Right cardiac atrium (tissue), 5 donors: ENCODE measurements at regions not wholly inside any gene's neighbourhood (a gene's known extent, or its start where the extent isn't known, plus 50 kb on each side); places are given as distances from the start of the nearest gene placed in this dataset.

ENCODE experiments used
- ATAC-seq, 2 donors: fragments of 200-7000 bp; cut with Tn5 transposase; one replicate each; pipeline versions ENCODE4 v1.8.0 to v1.9.1; 2020; ENCODE audit warnings: moderate library complexity in 2 of 2, mild to moderate bottlenecking in 1 of 2
- DNase-seq, 3 donors: peaks; one replicate each; pipeline ENCODE4 v3.0.0-alpha.2; 2020
- H3K27ac ChIP-seq: one replicate; pipeline ENCODE4 v1.5.1; 2013; ENCODE audit warnings: mild to moderate bottlenecking, low read length, control low read depth, moderate library complexity
- H3K27me3 ChIP-seq: one replicate; pipeline ENCODE4 v1.6.1; 2013; ENCODE audit not compliant: control insufficient read depth, insufficient read depth
- H3K4me1 ChIP-seq: one replicate; pipeline ENCODE4 v1.6.1; 2013; ENCODE audit warnings: low read length; ENCODE audit not compliant: control insufficient read depth, insufficient read depth
- H3K4me3 ChIP-seq: one replicate; pipeline ENCODE4 v1.5.1; 2013; ENCODE audit warnings: low read length, control low read depth
- H3K9me3 ChIP-seq: one replicate; pipeline ENCODE4 v1.6.1; 2013; ENCODE audit warnings: low read length; ENCODE audit not compliant: control insufficient read depth
- WGBS: extraction: QIAGEN DNeasy Blood & Tissue Kit; methylation state at CpG from one replicate; pipeline ENCODE4 v1.1.7; 2013; 5-methylcytosine and 5-hydroxymethylcytosine counted together
- intact Hi-C, 4 donors: fragments of 100-400 bp; cut with DNase I; formaldehyde crosslinking; loops; one replicate each; pipeline versions ENCODE4 v1.11.0 to v1.14.0; 2022 to 2023
- donor health status: healthy with polysubstance abuse.
- donor health status: DM: no; HTN: yes; CAD: no.
- donor health status: DM: no; HTN: no; CAD: no.
- donor health status: DM: no; HTN: yes; CAD: no; lungs with severe emphysema.
- donor health status: DM: yes; HTN: yes; CAD: no.

GRCh38 chr5:155923784-155924183 lies 403.2 kb upstream of the SGCD start:
- H3K9me3 ChIP-seq, result peaks cover 2% of the 10 kb centered on the region
- DNase-seq (no peak), ATAC-seq (no peak)
- H3K4me3 ChIP-seq, result no peak overlapping the region
- H3K4me1 ChIP-seq, result no peaks in the 10 kb centered on the region
- no peaks in the 10 kb centered on the region for H3K27me3 ChIP-seq
- WGBS, result 85% methylated on average over 1 of the region's 1 CpG
- intact Hi-C loops, result no loop called here
- no peak overlapping the region for H3K27ac ChIP-seq

DNA sequence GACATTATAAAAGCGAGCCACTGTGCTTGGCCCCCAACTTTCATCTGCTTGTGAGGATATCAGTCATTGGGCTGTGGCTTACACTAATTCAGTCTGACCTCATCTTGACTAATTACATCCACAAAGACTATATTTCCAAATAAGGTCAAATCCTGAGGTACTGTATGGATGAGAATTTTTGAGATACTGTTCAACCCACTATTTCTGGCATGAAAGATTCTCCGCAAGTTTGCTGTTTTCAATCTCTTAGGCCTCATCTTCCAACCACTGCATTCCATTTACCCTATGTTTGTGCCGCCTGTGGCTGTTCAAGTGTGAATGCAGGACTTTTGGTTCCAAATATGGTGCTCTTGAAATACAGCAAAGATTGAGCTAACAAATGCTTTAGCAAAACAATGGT lies 400.9 kb upstream of the SGCD start:
- H3K4me3 ChIP-seq, result no peak overlapping the region
- no peak for DNase-seq
- 90% methylated on average over 3 of the region's 3 CpGs for WGBS
- no peak overlapping the region for H3K27ac ChIP-seq
- no peaks in the 10 kb centered on the region for H3K27me3 ChIP-seq
- H3K9me3 ChIP-seq, result peaks cover 2% of the 10 kb centered on the region
- ATAC-seq, result no peak
- intact Hi-C loops, result no loop called here
- no peaks in the 10 kb centered on the region for H3K4me1 ChIP-seq

DNA sequence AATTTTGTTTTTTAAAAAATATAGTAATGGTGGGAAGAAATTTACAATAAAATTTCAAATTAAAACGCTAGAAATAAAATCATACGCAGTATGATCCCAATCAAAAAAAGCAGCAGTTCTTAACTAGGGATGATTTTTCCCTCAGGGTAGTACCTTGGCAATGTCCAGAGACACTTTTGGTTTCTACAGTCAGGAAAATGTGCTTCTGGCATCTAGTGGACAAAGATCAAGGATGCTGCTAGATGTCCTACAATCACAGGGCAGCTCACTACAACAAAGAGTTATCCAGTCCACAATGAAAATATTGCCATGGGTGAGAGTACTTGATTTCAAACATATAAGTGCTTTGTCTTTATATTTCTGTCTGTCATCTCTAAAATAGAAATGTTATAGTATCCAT lies 400.2 kb upstream of the SGCD start:
- Histone ChIP-seq H3K4me3 (no peak overlapping the region), H3K4me1 (no peaks in the 10 kb centered on the region), H3K9me3 (peaks cover 2% of the 10 kb centered on the region), H3K27me3 (no peaks in the 10 kb centered on the region), H3K27ac (no peak overlapping the region)
- 91% methylated on average over 2 of the region's 2 CpGs for WGBS
- no peak for DNase-seq
- intact Hi-C loops, result no loop called here
- no peak for ATAC-seq

GRCh38 chr5:155929112-155929511 lies 397.9 kb upstream of the SGCD start:
- Histone ChIP-seq H3K27me3 (no peaks in the 10 kb centered on the region), H3K27ac (no peak overlapping the region), H3K4me1 (no peaks in the 10 kb centered on the region), H3K9me3 (peaks cover 2% of the 10 kb centered on the region), H3K4me3 (no peak overlapping the region)
- intact Hi-C loops, result no loop called here
- ATAC-seq (no peak), DNase-seq (no peak)
- 51% methylated on average over 2 of the region's 2 CpGs for WGBS

DNA sequence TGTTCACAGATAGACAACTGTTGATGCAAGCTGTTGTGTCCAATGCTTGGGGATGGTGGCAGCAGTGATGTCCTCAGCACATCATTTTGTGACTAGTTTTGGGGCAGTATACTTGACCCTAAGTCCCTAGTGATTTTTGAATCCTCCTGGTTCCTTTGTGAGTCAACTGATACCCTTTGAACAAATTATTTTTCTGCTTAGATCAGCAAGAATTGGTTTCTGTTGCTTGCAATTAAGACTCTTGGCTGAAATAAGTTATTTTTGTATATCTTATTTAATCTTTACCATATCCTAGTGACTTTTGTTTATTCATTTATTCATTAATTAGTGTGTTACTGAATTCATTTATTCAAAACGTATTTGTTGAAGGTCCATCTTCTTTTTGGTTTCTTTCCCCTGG lies 392.0 kb upstream of the SGCD start:
- DNase-seq, result no peak
- no peaks in the 10 kb centered on the region for H3K9me3 ChIP-seq
- H3K27ac ChIP-seq, result no peak overlapping the region
- no peaks in the 10 kb centered on the region for H3K4me1 ChIP-seq
- ATAC-seq, result no peak
- H3K4me3 ChIP-seq, result no peak overlapping the region
- no peaks in the 10 kb centered on the region for H3K27me3 ChIP-seq
- intact Hi-C loops, result no loop called here
- 81% methylated on average over 1 of the region's 1 CpG for WGBS

DNA sequence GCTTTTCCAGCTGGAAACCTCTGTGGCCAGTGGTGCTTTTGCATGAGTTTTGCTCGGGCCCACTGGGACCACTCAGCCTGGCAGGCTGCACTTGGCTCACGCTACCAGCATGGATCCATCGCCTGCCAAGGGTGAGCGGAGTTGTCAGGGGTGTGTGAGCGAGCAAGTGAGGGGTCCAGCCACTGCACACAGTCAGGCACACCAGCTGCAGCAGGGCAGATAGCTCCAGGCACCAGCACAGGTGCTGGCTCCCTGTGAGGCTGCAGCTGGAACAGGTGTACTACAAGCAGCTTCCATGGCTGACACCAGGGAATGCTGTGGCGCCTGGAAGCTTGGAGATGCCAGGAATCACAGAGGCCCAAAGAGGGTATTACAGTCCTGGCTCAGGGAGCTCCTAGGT lies 391.2 kb upstream of the SGCD start:
- Histone ChIP-seq H3K4me3 (no peak overlapping the region), H3K27me3 (no peaks in the 10 kb centered on the region), H3K9me3 (no peaks in the 10 kb centered on the region), H3K27ac (no peak overlapping the region), H3K4me1 (no peaks in the 10 kb centered on the region)
- DNase-seq (peak in 1 of 3 donors; percentile 34), ATAC-seq (no peak)
- intact Hi-C loops, result no loop called here
- 87% methylated on average over 6 of the region's 6 CpGs for WGBS

GRCh38 chr5:155936520-155937406 lies 390.2 kb upstream of the SGCD start:
- intact Hi-C loops, result no loop called here
- DNase-seq (peak in 2 of 3 donors; percentile 33 to 38), ATAC-seq (peak; percentile 16 to 67)
- WGBS, result 81% methylated on average over 20 of the region's 20 CpGs
- Histone ChIP-seq H3K4me1 (no peaks in the 10 kb centered on the region), H3K4me3 (no peak overlapping the region), H3K27me3 (no peaks in the 10 kb centered on the region), H3K27ac (no peak overlapping the region), H3K9me3 (no peaks in the 10 kb centered on the region)

- H3K27ac ChIP-seq, result no peak overlapping the region
- H3K4me1 ChIP-seq, result no peaks in the 10 kb centered on the region
- ATAC-seq (no peak), DNase-seq (no peak)
- no peaks in the 10 kb centered on the region for H3K27me3 ChIP-seq
- H3K9me3 ChIP-seq, result no peaks in the 10 kb centered on the region
- H3K4me3 ChIP-seq, result no peak overlapping the region
- intact Hi-C loops, result no loop called here
- 78% methylated on average over 2 of the region's 2 CpGs for WGBS
Measured at GRCh38 chr5:155938051-155938450, 388.9 kb upstream of the SGCD start.

- H3K27me3 ChIP-seq, result no peaks in the 10 kb centered on the region
- no peak for DNase-seq
- H3K27ac ChIP-seq, result no peak overlapping the region
- intact Hi-C loops, result loop anchor here in 2 of 4 donors (5.0 to 10.0 kb wide), 2 partner anchors 383 to 886 kb away; partner anchors contain the start of gene SGCD (in 1 of the 2)
- no peaks in the 10 kb centered on the region for H3K9me3 ChIP-seq
- H3K4me3 ChIP-seq, result no peak overlapping the region
- ATAC-seq, result no peak
- H3K4me1 ChIP-seq, result no peaks in the 10 kb centered on the region
Measured at GRCh38 chr5:155941340-155941739, 385.6 kb upstream of the SGCD start.

- Histone ChIP-seq H3K27me3 (no peaks in the 10 kb centered on the region), H3K9me3 (no peaks in the 10 kb centered on the region), H3K27ac (no peak overlapping the region), H3K4me1 (no peaks in the 10 kb centered on the region), H3K4me3 (no peak overlapping the region)
- DNase-seq (peak; percentile 28 to 72 (median 70)), ATAC-seq (peak; percentile 75 to 79)
- intact Hi-C loops, result loop anchor here in 3 of 4 donors (2.0 to 10.0 kb wide), 3 partner anchors 381 to 884 kb away; partner anchors contain the start of gene SGCD (in 1 of the 3)
- 25% methylated on average over 2 of the region's 2 CpGs for WGBS
Measured at GRCh38 chr5:155943516-155944407, 383.2 kb upstream of the SGCD start.
